ENCODE measurements at regions not wholly inside any gene's neighbourhood (a gene's known extent, or its start where the extent isn't known, plus 50 kb on each side); places are given as distances from the start of the nearest gene placed in this dataset.

- Histone ChIP-seq H3K9me3 (replicated peaks; ENCODE audit: insufficient read depth, low read length) (no peaks in the 10 kb centered on the region), H3K4me3 (ENCODE audit: low read length) (no peak overlapping the region), H3F3A (ENCODE audit: insufficient read depth, low read length) (no peaks in the 10 kb centered on the region), H2AFZ (ENCODE audit: low read length) (no peak overlapping the region), H3K79me2 (ENCODE audit: low read length) (no peaks in the 10 kb centered on the region), H3K9ac (ENCODE audit: low read length) (no peak overlapping the region), H3K36me3 (replicated peaks; ENCODE audit: insufficient read depth, low read length) (no peaks in the 10 kb centered on the region), H3K9me2 (replicated peaks; ENCODE audit: insufficient read depth, low read length) (no peaks in the 10 kb centered on the region), H3K4me1 (ENCODE audit: low read length) (no peaks in the 10 kb centered on the region), H3K4me2 (ENCODE audit: low read depth, low read length) (no peak overlapping the region), H3K27me3 (replicated peaks; ENCODE audit: insufficient read depth, low read length) (no peaks in the 10 kb centered on the region), H4K20me1 (ENCODE audit: insufficient read depth, low read length) (no peaks in the 10 kb centered on the region), H3K27ac (ENCODE audit: low read length) (no peak overlapping the region)
- TF ChIP-seq EZH2phosphoT487 (IDR thresholded peaks at IDR 0.05; ENCODE audit: low read length) (no peak), EZH2 (optimal IDR thresholded peaks at IDR 0.05; ENCODE audit: low read depth, low read length) (no peak)
- TF ChIP-seq, protein P1, sequence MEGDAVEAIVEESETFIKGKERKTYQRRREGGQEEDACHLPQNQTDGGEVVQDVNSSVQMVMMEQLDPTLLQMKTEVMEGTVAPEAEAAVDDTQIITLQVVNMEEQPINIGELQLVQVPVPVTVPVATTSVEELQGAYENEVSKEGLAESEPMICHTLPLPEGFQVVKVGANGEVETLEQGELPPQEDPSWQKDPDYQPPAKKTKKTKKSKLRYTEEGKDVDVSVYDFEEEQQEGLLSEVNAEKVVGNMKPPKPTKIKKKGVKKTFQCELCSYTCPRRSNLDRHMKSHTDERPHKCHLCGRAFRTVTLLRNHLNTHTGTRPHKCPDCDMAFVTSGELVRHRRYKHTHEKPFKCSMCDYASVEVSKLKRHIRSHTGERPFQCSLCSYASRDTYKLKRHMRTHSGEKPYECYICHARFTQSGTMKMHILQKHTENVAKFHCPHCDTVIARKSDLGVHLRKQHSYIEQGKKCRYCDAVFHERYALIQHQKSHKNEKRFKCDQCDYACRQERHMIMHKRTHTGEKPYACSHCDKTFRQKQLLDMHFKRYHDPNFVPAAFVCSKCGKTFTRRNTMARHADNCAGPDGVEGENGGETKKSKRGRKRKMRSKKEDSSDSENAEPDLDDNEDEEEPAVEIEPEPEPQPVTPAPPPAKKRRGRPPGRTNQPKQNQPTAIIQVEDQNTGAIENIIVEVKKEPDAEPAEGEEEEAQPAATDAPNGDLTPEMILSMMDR (IDR thresholded peaks at IDR 0.05; ENCODE audit: low read length), result no peak
- DNase-seq, result no peak
Measured at GRCh38 chr12:20259786-20260185, 108.6 kb upstream of the PDE3A start.

DNA sequence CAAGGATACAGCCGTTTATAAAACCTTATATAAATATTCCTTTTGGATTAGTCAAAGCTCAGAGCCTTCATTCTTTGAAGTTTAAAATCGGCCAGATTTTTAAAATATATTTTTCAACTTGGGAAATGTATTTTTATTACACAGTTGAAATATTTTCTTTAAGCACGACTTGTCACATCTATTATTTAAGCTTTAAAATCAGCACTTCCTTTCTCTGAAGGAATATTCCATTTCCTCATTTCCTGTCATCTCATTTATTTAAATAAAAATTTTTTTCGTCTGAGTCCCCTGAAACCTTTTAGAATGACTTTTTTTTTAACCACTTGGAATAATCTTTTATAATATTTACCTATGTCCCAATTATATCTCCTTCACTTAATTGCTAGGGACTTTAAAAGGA, 107.5 kb upstream of the PDE3A start:
- no peaks in the 10 kb centered on the region for H3F3A ChIP-seq (ENCODE audit: insufficient read depth, low read length)
- no peak for TF ChIP-seq EZH2 (optimal IDR thresholded peaks at IDR 0.05; ENCODE audit: low read depth, low read length)
- TF ChIP-seq EZH2phosphoT487 (IDR thresholded peaks at IDR 0.05; ENCODE audit: low read length), result no peak
- TF ChIP-seq, protein P1 (IDR thresholded peaks at IDR 0.05; ENCODE audit: low read length), result no peak
- DNase-seq, result no peak
- no peaks in the 10 kb centered on the region for H4K20me1 ChIP-seq (ENCODE audit: insufficient read depth, low read length)
- no peak overlapping the region for H3K9ac ChIP-seq (ENCODE audit: low read length)
- no peak overlapping the region for H2AFZ ChIP-seq (ENCODE audit: low read length)
- H3K36me3 ChIP-seq (replicated peaks; ENCODE audit: insufficient read depth, low read length), result no peaks in the 10 kb centered on the region
- no peak overlapping the region for H3K27ac ChIP-seq (ENCODE audit: low read length)
- H3K4me2 ChIP-seq (ENCODE audit: low read depth, low read length), result no peak overlapping the region
- H3K27me3 ChIP-seq (replicated peaks; ENCODE audit: insufficient read depth, low read length), result no peaks in the 10 kb centered on the region
- no peak overlapping the region for H3K4me3 ChIP-seq (ENCODE audit: low read length)
- no peaks in the 10 kb centered on the region for H3K4me1 ChIP-seq (ENCODE audit: low read length)
- H3K79me2 ChIP-seq (ENCODE audit: low read length), result no peaks in the 10 kb centered on the region
- no peaks in the 10 kb centered on the region for H3K9me3 ChIP-seq (replicated peaks; ENCODE audit: insufficient read depth, low read length)
- H3K9me2 ChIP-seq (replicated peaks; ENCODE audit: insufficient read depth, low read length), result no peaks in the 10 kb centered on the region

- no peak overlapping the region for H3K4me3 ChIP-seq (ENCODE audit: low read length)
- H2AFZ ChIP-seq (ENCODE audit: low read length), result no peak overlapping the region
- no peaks in the 10 kb centered on the region for H4K20me1 ChIP-seq (ENCODE audit: insufficient read depth, low read length)
- no peaks in the 10 kb centered on the region for H3K9me2 ChIP-seq (replicated peaks; ENCODE audit: insufficient read depth, low read length)
- DNase-seq, result no peak
- no peaks in the 10 kb centered on the region for H3F3A ChIP-seq (ENCODE audit: insufficient read depth, low read length)
- no peaks in the 10 kb centered on the region for H3K36me3 ChIP-seq (replicated peaks; ENCODE audit: insufficient read depth, low read length)
- H3K9ac ChIP-seq (ENCODE audit: low read length), result no peak overlapping the region
- H3K4me2 ChIP-seq (ENCODE audit: low read depth, low read length), result no peak overlapping the region
- H3K27me3 ChIP-seq (replicated peaks; ENCODE audit: insufficient read depth, low read length), result no peaks in the 10 kb centered on the region
- H3K27ac ChIP-seq (ENCODE audit: low read length), result no peak overlapping the region
- no peaks in the 10 kb centered on the region for H3K4me1 ChIP-seq (ENCODE audit: low read length)
- H3K79me2 ChIP-seq (ENCODE audit: low read length), result no peaks in the 10 kb centered on the region
- TF ChIP-seq EZH2 (optimal IDR thresholded peaks at IDR 0.05; ENCODE audit: low read depth, low read length) (no peak), EZH2phosphoT487 (IDR thresholded peaks at IDR 0.05; ENCODE audit: low read length) (no peak)
- TF ChIP-seq, protein P1 (IDR thresholded peaks at IDR 0.05; ENCODE audit: low read length), result no peak
- no peaks in the 10 kb centered on the region for H3K9me3 ChIP-seq (replicated peaks; ENCODE audit: insufficient read depth, low read length)
Measured at GRCh38 chr12:20262119-20262518, 106.2 kb upstream of the PDE3A start.
